ENCODE measurements at regions not wholly inside any gene's neighbourhood (a gene's known extent, or its start where the extent isn't known, plus 50 kb on each side); places are given as distances from the start of the nearest gene placed in this dataset.

DNA sequence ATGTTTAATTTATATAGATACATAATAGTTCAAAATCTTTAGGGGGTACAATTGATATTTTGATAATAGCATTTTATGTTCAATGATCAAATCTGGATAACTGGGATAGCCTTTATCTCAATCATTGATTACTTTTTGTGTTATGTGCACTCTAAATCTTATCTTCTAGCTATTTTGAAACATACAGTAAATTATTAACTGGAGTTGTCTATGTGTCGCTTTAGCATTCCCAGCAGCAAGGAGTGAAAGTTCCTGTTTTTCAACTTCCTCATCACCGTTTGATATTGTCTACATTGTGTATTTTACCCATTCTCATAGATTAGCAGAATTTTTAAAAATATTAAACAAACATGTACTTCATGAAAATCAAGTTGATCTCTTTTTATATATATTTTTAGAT, 1207.4 kb downstream of the TMEM121 start:
- no peaks in the 10 kb centered on the region for H3K79me1 ChIP-seq (ENCODE audit: low read depth, low read length)
- H2AK5ac ChIP-seq (ENCODE audit: low read depth, low read length), result no peak overlapping the region
- peaks cover 10 to 45% of the 10 kb centered on the region in 2 experiments; a peak in 2 of 4 replicates for H3K9me3 ChIP-seq (ENCODE audit: insufficient read depth in 2 of 2, low read depth in 1 of 2, low read length in 1 of 2)
- no peak overlapping the region for H2BK12ac ChIP-seq (ENCODE audit: low read depth, low read length)
- FAIRE-seq (no peak), DNase-seq (ENCODE audit: low read depth in 1 of 2, low spot score in 2 of 2) (no peak)
- no peak overlapping the region for H3K4ac ChIP-seq (replicated peaks; ENCODE audit: insufficient read length, low read depth, low read length)
- H3K9ac ChIP-seq (replicated peaks in 1 of 4; ENCODE audit: extremely low read depth in 1 of 4, low read depth in 3 of 4, low read length in 3 of 4), result no peak overlapping the region
- ChIA-PET CTCF (ENCODE audit: partially characterized antibody) (no interaction called here), POLR2A (ENCODE audit: partially characterized antibody) (no interaction called here)
- H2AFZ ChIP-seq (ENCODE audit: low read length), result no peak overlapping the region
- no peaks in the 10 kb centered on the region for H3K36me3 ChIP-seq (ENCODE audit: control insufficient read depth in 2 of 4, insufficient read depth in 4 of 4, low read length in 3 of 4)
- H4K91ac ChIP-seq (replicated peaks; ENCODE audit: insufficient read length, low read length), result no peak overlapping the region
- no peaks in the 10 kb centered on the region for H3K79me2 ChIP-seq (ENCODE audit: control insufficient read depth in 1 of 2, insufficient read depth in 2 of 2, low read length in 2 of 2)
- H3K27me3 ChIP-seq (replicated peaks in 1 of 4; ENCODE audit: control insufficient read depth in 3 of 4, extremely low read depth in 1 of 4, insufficient read depth in 3 of 4, low read length in 3 of 4), result no peaks in the 10 kb centered on the region
- no peaks in the 10 kb centered on the region for H3K4me1 ChIP-seq (replicated peaks in 1 of 4; ENCODE audit: control insufficient read depth in 3 of 4, insufficient read depth in 4 of 4, low read length in 3 of 4)
- H3K4me2 ChIP-seq (ENCODE audit: insufficient read depth in 1 of 2, low read depth in 2 of 2, low read length in 2 of 2), result no peak overlapping the region
- no peak overlapping the region for H3K56ac ChIP-seq (replicated peaks; ENCODE audit: insufficient read length, low read depth, low read length)
- H3K27ac ChIP-seq (ENCODE audit: low read depth, low read length), result no peak overlapping the region
- H3K23me2 ChIP-seq (ENCODE audit: low read depth, low read length), result no peaks in the 10 kb centered on the region
- H3K23ac ChIP-seq (ENCODE audit: insufficient read length), result no peak overlapping the region
- no peak overlapping the region for H4K5ac ChIP-seq (ENCODE audit: insufficient read length, low read depth, low read length)
- H3K14ac ChIP-seq (ENCODE audit: insufficient read length), result no peak overlapping the region
- no peak overlapping the region for H2BK20ac ChIP-seq (ENCODE audit: low read length)
- no peak overlapping the region for H2BK5ac ChIP-seq (ENCODE audit: low read depth, low read length)
- H4K8ac ChIP-seq (ENCODE audit: extremely low read depth, insufficient read depth, low read length), result no peak overlapping the region
- 67% methylated on average over 2 of the region's 2 CpGs; no CpG with 5 or more reads in 1 of the 2 experiments for WGBS, 2 experiments (ENCODE audit: extremely low coverage in 1 of 2, insufficient coverage in 1 of 2, insufficient read length in 1 of 2, insufficient replicate concordance in 2 of 2, low coverage in 1 of 2, low lambda C conversion rate in 2 of 2, missing lambda C conversion rate in 1 of 2)
- H3K18ac ChIP-seq (ENCODE audit: extremely low read depth, low read length), result no peak overlapping the region
- no peaks in the 10 kb centered on the region for H4K20me1 ChIP-seq (replicated peaks in 1 of 2; ENCODE audit: control insufficient read depth in 1 of 2, insufficient read depth in 2 of 2, low read length in 2 of 2)
- no peak overlapping the region for H2BK120ac ChIP-seq (replicated peaks; ENCODE audit: low read depth, low read length)
- no peak overlapping the region for H3K4me3 ChIP-seq (ENCODE audit: extremely low read depth in 1 of 4, insufficient read depth in 2 of 4, low read depth in 3 of 4, low read length in 4 of 4)
- no peak overlapping the region for H2BK15ac ChIP-seq (ENCODE audit: low read length)
- TF ChIP-seq SAP30 (IDR thresholded peaks at IDR 0.05; ENCODE audit: insufficient read depth, insufficient replicate concordance, low read length), result no peak
- TF ChIP-seq RAD21 (IDR thresholded peaks at IDR 0.05 in 1 of 2, conservative IDR thresholded peaks at IDR 0.05 in 1 of 2; ENCODE audit: low read depth in 2 of 2, low read length in 2 of 2), result no peak
- TF ChIP-seq YY1 (IDR thresholded peaks at IDR 0.05; ENCODE audit: low read depth, low read length), result no peak
- TF ChIP-seq PHF8 (conservative IDR thresholded peaks at IDR 0.05; ENCODE audit: low read depth, low read length), result no peak
- TF ChIP-seq, protein P1, sequence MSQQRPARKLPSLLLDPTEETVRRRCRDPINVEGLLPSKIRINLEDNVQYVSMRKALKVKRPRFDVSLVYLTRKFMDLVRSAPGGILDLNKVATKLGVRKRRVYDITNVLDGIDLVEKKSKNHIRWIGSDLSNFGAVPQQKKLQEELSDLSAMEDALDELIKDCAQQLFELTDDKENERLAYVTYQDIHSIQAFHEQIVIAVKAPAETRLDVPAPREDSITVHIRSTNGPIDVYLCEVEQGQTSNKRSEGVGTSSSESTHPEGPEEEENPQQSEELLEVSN (IDR thresholded peaks at IDR 0.05), result no peak
- TF ChIP-seq GTF2F1 (IDR thresholded peaks at IDR 0.05; ENCODE audit: borderline replicate concordance, low read depth, low read length), result no peak
- no peak for TF ChIP-seq FOSL1 (IDR thresholded peaks at IDR 0.05; ENCODE audit: insufficient read depth, low read depth, low read length)
- TF ChIP-seq CHD2 (IDR thresholded peaks at IDR 0.05; ENCODE audit: low read length), result no peak

Measured in H1 (cell line).